LHCN-M2 (cell line): ENCODE measurements at regions not wholly inside any gene's neighbourhood (a gene's known extent, or its start where the extent isn't known, plus 50 kb on each side); places are given as distances from the start of the nearest gene placed in this dataset.

ENCODE experiments used
- DNase-seq: peaks from one replicate; pipeline ENCODE4 v3.0.0-alpha.2; 2012; ENCODE audit warnings: low read depth

- no peak for DNase-seq
Observed at GRCh38 chr5:104785097-104785496, 1222.5 kb upstream of the NUDT12 start.

- DNase-seq = no peak
Observed at GRCh38 chr5:104774372-104774771, 1211.8 kb upstream of the NUDT12 start.

GRCh38 chr5:104764197-104764596 lies 1201.6 kb upstream of the NUDT12 start:
- DNase-seq = no peak

GRCh38 chr5:104763216-104763615 lies 1200.6 kb upstream of the NUDT12 start:
- DNase-seq = no peak

- no peak for DNase-seq
Observed at GRCh38 chr5:104757915-104758314, 1195.3 kb upstream of the NUDT12 start.

- DNase-seq = no peak
Observed at GRCh38 chr5:104755806-104756205, 1193.2 kb upstream of the NUDT12 start.

- DNase-seq = peak; percentile 1
Observed at GRCh38 chr5:104754311-104754995, 1191.9 kb upstream of the NUDT12 start.

- DNase-seq = no peak
Observed at GRCh38 chr5:104751969-104752368, 1189.4 kb upstream of the NUDT12 start.

- no peak for DNase-seq
Observed at GRCh38 chr5:104739905-104740304, 1177.3 kb upstream of the NUDT12 start.

GRCh38 chr5:104739503-104739902 lies 1176.9 kb upstream of the NUDT12 start:
- no peak for DNase-seq

GRCh38 chr5:104736073-104736472 lies 1173.5 kb upstream of the NUDT12 start:
- DNase-seq = no peak

GRCh38 chr5:104734046-104734445 lies 1171.5 kb upstream of the NUDT12 start:
- DNase-seq = no peak

GRCh38 chr5:104733063-104733669 lies 1170.6 kb upstream of the NUDT12 start:
- DNase-seq = no peak

GRCh38 chr5:104731331-104731730 lies 1168.7 kb upstream of the NUDT12 start:
- no peak for DNase-seq

- DNase-seq = no peak
Observed at GRCh38 chr5:104708027-104708426, 1145.4 kb upstream of the NUDT12 start.

GRCh38 chr5:104706600-104706999 lies 1144.0 kb upstream of the NUDT12 start:
- DNase-seq = no peak

- DNase-seq = peak; percentile 19
Observed at GRCh38 chr5:104702212-104702611, 1139.6 kb upstream of the NUDT12 start.

- no peak for DNase-seq
Observed at GRCh38 chr5:104699438-104699837, 1136.8 kb upstream of the NUDT12 start.

- no peak for DNase-seq
Observed at GRCh38 chr5:104661256-104661655, 1098.7 kb upstream of the NUDT12 start.

- no peak for DNase-seq
Observed at GRCh38 chr5:104659497-104659896, 1096.9 kb upstream of the NUDT12 start.

GRCh38 chr5:104652271-104652861 lies 1089.8 kb upstream of the NUDT12 start:
- no peak for DNase-seq

GRCh38 chr5:104650313-104651055 lies 1087.9 kb upstream of the NUDT12 start:
- DNase-seq = no peak
